ENCODE measurements at regions not wholly inside any gene's neighbourhood (a gene's known extent, or its start where the extent isn't known, plus 50 kb on each side); places are given as distances from the start of the nearest gene placed in this dataset.

DNA sequence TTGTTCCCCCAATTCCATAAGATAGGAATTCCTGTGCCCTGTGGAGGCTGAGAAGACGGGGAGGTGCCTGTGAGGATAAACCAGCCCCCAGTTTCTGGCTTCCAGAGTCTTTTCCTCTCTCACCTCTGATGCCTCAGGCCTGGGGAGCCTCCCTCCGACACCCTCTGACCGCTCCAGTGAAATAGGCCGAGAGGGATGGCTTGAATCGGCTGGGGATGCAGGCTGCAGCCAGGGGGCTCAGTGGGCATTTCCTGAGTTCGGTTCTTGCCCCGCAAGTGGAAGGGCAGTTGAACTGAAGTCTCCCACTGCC, 339.4 kb downstream of the SEC14L1 start:
- DNase-seq = no peak

DNA sequence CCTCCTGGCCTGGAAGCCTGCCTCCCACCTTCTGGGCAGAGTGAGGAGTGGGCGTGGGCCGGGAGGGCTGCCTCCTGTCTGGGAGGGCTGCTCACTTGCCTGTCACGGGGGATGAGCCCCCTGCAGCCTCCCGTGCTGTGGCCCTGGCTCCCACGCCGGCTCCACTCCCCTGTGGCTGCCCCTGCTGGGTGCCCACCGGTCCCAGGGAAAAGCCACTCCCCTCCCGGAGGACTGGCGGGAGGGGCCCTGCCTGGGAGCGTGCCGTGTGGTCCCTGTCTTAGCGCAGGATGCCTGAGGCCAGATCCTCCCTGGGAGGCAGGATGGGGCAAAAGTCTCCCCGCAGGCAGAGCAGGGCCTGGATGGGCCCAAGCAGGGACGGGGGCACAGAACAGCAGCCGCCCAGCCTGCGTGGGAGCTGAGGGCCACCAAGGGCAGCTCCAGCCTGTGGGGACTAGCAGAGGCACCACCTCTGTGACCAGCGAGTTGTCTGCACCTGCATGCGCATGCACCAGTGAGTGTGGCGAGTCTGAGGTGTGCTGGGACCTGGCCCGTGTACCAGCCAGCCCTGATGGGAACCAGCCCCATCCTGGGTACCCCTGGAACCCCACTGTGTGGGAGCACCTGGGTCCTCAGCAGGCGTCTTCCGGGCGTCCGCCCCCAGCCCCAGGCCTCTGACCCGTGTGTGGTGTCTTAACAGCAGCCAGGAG, 339.9 kb downstream of the SEC14L1 start:
- no peak for DNase-seq

DNA sequence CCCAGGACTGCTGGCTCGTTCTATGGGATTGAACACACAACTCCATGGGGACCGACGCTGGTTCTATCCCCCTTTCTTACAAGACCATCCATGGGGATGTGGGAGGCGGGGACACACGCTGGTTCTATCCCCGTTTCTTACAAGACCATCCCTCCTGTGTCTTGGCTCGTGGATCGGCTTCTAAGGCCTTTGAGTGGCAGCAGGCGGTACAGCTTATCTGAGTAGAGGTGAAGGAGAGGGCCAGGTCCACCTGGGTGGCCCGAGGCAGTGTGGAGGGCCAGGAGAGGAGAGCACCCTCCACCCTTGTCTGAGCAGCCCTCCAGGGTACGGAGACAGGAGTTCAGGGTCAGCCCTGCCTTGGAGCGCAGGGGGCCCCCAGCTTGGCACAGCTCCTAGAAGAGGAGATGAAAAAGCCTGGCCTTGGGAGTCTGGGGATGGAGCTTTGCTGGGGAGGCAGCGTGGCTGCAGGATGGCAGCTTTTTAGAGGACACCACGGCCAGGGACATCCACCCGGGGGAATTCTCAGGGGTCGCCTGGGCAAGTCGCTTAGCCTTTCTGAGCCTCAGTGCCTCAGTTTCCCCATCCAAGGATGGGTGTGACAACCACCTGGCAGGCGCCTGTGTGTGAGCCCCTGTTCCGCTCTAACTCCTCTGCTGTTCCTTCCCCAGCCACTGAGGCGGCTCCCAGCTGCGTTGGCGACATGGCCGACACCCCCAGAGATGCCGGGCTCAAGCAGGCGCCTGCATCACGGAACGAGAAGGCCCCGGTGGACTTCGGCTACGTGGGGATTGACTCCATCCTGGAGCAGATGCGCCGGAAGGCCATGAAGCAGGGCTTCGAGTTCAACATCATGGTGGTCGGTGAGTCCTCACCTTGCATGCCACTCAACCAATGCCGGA, 341.0 kb downstream of the SEC14L1 start:
- no peak for DNase-seq

DNA sequence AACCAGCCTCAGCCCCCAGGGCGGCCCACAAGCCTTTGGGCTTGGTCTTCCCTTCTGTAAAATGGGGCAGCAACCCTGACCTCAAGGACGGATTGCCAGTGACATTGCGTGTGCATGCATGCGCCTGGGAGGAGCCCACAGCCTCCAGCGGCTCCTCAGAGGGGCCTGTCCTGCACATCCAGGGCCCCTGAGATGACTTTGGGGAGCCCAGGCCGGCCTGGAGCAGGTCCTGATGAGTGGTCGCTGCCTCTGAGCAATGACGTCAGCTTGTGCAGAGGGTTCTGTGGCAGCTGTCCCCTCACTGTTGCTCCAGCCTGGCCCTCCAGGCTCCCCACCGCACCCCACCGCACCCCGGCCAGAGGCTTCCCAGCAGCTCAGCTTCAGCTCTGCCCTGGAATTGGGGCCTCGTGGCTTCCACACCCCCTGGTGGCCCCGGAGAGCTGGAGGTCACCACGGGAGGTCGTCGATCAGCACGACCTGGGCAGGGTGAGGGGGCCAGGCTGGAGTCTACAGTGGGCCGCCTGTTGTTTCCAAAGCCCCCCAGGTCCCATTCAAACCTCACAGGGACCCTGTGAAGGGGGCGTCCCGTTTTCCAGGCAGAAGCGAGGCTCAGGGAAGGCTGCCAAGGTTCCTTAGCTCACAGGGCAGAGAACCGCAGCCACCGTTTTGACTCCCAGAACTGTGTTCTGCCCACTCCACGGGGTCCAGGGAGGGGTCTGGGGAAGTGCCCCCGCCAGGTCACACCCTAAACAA, 341.8 kb downstream of the SEC14L1 start:
- DNase-seq = no peak

DNA sequence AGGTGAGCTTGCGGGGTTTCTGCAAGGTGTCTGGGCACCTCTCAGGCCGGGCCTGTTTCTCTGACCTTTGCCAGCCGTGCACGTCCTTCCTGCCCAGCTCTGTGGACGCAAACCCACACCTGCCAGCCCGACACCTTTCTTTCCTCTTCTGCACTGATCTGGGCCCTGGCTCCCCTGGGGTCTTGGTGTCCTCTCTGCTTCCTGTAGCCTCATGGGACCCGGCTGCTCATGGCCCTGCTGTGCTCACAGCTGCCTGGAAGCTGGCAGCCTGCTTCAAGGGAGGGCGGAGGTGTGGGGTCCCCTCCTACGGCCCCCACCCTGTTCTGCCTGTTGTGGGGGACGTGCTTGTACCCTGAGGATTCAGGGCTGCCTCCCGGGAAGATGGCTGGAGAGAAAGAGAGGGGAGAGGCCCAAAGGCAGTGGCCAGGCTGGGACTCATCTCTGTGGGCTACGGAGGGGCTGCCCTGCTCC, 342.4 kb downstream of the SEC14L1 start:
- no peak for DNase-seq

DNA sequence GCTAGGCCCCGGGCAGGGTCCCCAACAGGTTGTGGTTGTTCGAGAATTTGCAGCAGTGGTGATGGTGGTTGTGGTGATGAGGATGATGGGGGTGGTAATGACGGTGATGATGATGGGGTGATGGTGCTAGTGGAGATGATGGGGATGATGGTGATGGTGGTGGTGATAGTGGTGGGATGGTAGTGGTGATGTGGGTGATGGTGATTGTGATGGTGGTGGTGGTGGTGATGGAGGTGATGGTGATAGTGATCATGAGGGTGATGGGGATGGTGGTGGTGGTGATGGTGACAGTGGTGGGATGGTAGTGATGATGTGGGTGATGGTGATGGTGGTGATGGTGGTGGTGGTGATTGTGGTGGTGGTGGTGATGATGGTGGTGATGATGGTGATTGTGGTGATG, 343.3 kb downstream of the SEC14L1 start:
- DNase-seq = no peak

DNA sequence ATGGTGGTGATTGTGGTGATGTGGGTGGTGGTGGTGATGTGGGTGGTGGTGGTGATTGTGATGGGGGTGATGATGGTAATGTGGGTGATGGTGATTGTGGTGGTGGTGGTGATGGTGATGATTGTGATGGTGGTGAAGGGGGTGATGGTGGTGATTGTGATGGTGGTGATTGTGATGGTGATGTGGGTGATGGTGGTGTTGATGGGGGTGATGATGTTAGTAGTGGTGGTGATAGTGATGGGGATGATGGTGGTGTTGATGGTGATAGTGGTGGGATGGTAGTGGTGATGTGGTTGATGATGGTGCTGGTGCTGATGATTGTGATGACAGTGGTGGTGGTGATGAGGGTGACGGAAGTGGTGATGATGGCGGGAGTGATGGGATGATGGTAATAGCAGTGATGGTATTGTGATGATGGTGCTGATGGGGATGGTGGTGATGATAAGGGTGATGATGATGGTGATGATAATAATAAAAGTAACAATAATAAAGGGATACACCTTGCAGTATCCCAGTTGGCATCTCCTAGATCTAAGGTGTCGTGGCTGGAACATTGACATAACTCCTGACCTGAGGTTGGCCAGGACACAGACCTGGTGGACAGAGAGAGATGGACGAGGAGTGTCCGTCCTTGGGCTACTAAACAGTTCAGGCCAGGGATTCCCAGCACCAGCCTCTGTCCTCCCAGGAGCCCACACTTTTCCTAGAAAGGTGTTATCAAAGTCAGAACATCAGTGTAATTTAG, 344.5 kb downstream of the SEC14L1 start:
- DNase-seq = no peak

DNA sequence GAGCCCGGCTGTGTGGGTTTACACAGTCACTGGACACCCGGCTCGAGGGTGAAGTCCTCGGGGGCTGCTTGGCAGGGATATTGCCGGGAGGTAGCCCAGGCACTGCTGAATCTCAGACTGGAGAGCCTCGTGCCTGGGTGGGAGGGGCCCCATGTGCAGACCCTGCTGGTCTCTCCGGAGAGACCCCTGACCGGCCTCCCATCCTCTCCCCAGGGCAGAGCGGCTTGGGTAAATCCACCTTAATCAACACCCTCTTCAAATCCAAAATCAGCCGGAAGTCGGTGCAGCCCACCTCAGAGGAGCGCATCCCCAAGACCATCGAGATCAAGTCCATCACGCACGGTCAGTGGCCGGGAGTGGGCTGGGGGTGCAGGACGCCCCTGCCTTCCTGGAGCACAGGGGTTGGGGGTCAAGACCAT, 346.5 kb downstream of the SEC14L1 start:
- DNase-seq = no peak

DNA sequence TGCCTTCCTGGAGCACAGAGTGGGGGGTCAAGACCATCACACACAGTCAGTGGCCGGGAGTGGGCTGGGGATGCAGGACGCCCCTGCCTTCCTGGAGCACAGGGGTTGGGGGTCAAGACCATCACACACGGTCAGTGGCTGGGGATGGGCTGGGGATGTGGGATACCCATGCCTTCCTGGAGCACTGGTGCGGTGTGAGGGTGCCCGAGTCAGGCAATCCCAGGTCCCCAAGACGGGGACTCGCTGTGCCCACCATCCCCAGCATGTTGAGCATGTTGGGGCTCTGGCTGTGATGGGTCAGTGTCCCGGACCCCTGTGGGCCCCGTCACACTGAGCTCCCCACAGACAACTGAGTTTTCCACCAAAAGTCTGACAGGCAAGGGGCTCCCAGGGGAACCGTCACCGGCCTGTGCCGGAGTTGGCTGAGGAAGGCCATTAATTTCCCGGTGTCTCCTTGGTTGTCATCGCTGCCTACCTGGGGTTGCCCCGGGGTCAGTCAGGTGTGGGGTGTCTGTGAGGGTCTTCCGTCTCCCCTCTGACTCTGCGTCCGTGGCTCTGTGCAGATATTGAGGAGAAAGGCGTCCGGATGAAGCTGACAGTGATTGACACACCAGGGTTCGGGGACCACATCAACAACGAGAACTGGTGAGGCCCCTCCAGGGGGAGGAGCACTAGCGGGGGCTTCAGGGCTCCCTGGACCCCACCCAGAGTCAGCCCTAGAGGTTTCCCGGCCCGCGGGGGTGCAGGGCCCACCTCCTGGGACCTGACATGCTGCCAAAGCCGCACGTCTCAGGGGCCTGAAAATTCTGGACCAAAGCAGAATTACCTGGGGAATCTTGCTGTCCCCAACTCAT, 347.1 kb downstream of the SEC14L1 start:
- no peak for DNase-seq

DNA sequence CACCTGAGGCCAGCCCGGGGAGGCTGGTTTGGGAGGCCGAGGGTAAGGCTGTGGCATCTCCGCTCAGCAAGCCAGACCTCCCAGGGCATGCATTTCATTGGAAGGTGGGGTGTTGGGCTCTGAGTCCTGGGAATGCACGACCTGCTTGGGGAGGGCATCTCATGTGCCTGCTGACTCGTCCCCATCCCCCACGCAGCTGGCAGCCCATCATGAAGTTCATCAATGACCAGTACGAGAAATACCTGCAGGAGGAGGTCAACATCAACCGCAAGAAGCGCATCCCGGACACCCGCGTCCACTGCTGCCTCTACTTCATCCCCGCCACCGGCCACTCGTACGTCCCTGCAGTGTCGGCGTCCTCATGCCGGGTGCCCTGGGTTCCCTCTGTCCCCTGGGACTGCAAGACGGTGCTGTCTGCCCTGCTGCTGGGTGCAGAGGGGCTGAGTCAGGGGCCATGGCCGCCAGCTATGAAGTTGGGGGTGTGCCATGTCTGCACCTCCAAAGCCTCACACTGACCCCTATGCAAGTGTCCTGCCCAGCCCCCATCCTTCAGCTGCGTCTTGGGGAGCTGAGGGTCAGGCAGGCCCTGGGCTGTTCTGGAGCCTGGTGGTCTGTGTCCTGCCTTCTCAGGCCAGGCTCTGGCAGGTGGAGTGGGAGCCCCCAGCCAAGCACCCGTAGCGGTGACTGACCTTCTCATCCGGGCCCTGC, 347.9 kb downstream of the SEC14L1 start:
- no peak for DNase-seq

DNA sequence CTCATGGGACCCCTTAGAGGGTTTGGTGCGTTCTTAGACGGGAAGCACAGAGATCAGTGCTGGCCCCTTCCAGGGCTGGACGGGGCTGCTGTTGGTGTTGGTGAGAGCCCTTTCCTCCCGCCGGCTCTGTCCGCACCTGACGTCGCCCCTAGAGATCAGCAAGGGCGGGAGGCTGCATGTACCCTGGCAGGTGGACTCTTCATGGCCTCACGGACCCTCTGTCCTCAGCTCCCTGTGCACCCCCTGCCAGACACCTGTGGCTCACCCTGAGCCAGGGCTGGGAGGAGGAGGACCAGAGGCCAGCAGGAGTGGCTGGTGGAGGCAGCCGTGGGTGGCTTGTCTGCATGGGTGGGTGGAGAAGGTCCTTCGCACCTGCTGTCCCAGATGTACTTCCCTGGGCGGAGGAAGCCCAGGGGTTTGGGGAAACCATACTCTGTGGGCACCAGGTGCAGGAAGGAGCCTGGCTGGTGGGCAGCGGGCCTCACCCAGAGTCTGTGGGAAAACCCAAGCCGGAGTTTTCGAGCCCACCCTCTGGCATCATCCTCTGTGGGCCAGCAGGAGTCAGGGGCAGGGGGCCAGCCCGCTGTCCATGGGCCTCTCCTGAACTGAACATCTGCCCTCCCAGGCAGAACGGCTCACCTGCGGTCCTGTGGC, 348.6 kb downstream of the SEC14L1 start:
- DNase-seq = no peak

DNA sequence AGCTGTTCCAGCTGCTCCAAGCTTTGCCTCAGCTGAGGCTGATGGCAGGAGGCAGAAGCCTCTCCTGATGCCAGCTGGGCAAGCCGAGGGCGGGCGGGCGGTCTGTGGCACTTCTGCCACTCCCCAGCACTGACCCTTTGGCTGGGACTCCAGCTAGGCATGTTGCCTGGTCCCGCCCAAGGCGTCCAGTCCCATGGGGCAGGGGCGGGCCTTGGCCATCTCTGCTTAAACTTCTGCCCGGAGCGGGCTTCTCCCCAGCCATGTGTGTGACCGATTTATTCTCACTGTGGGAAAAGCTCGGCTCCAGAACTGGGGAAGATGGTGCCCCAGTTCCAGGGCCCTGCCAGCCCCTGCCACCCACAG, 349.1 kb downstream of the SEC14L1 start:
- DNase-seq = no peak

DNA sequence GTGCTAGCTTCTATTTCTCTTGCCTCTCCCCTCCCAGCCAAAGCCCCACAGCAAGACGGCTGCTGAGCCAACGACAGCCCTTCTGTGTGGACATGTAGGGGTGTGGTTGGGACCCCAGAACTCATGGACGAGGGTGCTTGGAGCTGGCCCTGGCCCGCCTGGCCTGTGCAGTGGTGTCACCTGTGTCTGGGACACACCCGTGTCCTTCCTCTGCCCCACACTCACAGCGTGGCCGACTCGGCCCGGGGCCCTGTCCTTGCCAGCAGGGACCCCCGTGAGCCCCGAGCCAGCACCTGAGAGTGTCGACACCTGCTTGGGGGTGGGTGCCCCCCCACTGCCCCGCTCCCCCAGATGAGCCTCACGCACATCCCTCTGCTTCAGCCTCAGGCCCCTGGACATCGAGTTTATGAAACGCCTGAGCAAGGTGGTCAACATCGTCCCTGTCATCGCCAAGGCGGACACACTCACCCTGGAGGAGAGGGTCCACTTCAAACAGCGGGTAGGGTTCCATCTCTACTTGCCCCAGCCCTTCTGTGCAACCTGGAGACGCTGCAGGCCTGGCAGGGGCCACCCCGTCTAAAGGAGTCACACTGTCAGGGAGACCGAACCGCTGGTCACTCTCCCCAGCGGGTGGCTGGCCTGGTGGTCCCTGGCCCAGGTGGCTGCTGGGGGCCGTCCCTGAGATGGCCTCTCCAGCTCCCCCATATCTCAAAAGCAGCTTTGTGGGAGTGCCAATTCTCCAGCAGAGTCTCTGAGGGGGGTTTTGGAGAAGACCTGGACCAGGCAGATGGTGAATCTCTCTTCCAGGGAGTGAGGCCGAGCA, 349.8 kb downstream of the SEC14L1 start:
- no peak for DNase-seq

DNA sequence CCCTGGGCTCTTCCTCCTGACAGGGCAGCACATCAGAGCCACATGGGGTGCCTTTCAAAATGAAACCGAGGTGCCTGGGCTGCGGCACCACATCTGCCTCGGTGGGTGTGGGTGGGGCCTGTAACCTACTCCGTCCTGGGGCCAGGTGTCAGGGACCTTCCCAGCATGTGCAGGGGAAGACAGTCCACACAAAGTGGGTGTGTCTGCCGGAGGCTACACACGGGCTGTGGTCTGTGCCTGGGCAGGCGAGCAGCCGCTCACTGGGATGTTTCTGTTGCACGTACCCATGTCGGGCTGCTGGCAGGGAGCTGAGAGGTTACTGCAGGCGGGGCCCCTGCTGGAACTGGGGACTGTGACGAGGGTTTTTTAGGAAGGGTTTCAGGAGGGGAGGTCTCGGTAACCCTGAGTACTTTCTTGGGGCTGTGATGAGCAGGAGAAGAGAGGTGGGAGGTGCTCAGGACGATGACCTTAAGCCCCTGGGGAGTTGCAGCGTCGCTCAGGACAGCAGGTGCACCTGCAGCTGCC, 351.2 kb downstream of the SEC14L1 start:
- DNase-seq = no peak

DNA sequence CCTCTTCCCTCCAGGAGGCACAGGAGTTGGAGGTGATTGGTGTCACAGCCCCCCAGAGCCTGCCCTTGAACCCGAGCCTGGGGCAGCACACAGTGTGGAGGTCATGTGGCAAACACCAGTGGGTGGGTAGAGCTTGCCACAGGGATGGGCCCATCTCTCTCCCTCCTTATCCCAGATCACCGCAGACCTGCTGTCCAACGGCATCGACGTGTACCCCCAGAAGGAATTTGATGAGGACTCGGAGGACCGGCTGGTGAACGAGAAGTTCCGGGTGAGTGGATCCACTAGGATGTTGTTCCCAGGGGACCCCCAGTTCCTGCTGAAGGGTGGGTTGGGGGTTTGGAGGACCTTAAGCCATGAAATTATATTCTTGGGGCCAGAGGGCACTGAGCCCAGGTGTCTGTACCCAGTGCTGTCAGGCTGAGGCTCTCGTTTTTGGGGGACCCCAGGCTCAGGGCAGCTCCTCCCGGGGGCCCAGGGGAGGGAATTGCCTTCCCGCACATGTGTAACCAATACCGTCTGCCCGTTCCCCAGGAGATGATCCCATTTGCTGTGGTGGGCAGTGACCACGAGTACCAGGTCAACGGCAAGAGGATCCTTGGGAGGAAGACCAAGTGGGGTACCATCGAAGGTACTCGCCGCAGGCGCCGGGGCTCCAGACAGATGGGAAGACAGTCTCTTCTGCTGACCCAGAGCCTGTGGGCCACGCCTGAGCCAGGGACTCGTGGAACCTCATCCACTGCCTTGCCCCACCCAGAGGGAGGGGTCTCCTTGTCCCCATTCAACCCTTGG, 351.9 kb downstream of the SEC14L1 start:
- no peak for DNase-seq

DNA sequence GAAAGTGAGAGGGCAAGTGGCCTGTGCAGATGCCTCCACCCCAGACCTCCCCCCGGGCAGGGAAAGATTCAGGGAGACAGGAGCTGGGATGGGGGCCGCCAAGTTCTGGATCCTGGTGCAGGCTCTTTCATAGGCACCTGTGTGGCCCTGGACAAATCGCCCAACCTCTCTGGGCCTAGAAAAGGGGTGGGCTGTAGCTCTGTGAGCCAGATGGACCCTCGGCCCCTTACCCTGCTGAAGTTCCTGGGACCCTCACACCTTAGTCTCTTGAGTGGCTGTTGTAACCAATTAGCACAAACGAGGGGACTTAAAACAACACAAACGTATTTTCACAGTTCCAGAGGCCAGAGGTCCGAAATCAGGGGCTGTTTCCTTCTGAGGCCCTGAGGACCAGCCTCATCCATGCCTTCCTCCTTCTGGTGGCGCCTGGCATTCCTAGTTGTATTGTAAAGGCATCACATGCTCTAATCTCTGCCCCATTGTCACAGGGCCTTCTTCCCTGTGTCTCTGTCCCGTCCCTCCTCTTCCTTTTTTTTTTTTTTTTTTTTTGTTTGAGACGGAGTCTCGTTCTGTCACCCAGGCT, 352.6 kb downstream of the SEC14L1 start:
- DNase-seq = no peak

DNA sequence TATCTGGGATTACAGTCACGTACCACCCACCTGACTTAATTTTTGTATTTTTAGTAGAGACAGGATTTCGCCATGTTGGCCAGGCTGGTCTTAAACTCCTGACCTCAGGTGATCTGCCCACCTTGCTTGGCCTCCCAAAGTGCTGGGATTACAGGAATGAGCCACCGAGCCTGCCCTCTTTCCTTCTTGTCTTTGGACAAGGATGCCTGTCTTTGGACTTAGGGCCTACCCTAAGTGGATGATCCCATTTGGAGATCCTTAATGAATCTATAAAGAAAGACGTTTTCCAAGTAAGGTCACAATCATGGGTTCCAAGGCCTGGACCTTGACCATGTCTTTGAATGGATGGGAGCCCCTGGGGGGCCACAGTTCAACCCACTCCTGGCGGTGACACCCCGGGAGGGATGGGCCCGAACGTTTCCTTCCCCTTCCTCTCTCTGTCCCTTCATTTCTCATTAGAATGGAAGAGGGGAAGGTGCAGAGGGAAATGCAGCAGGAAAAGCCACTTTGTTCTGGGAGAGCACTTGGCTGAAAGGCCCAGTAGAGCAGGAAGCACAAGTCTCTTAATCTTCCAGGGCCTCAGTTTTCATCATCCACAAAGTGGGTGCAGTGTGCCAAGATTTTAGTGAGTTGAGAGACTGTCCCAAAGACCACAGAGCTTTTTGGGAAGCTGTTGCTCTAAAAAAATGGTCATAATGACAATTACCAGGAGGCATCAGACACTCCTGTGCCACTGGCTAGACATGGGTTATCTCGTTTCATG, 353.3 kb downstream of the SEC14L1 start:
- DNase-seq = no peak
